ENCODE measurements at regions not wholly inside any gene's neighbourhood (a gene's known extent, or its start where the extent isn't known, plus 50 kb on each side); places are given as distances from the start of the nearest gene placed in this dataset.
A peak's percentile ranks its signal among the peaks of the same experiment; 100 is the strongest.

GRCh38 chr2:239724851-239725550 is 300.1 kb downstream of the NDUFA10 start:
- no peak overlapping the region for H3K27ac Mint-ChIP-seq
- no peaks in the 10 kb centered on the region for H3K9me3 ChIP-seq
- no peaks in the 10 kb centered on the region for H3K27me3 ChIP-seq (replicated peaks in 1 of 2; ENCODE audit: control insufficient read depth in 2 of 2, extremely low read depth in 1 of 2, insufficient read depth in 2 of 2, low read length in 1 of 2)
- 89% methylated on average over 8 of the region's 14 CpGs for WGBS (ENCODE audit: insufficient coverage)
- H3K4me1 Mint-ChIP-seq, result no peaks in the 10 kb centered on the region
- ATAC-seq (replicated peaks in 1 of 4) (no peak), DNase-seq (peak in 1 of 35 experiments; percentile 10)
- H3K4me3 Mint-ChIP-seq, result no peak overlapping the region
- H3K27me3 Mint-ChIP-seq, result no peaks in the 10 kb centered on the region
- POLR2A ChIA-PET, result no interaction called here
- H3K4me1 ChIP-seq (ENCODE audit: control insufficient read depth in 1 of 2, extremely low read depth in 1 of 2, insufficient read depth in 2 of 2, low read length in 2 of 2), result peaks cover 0 to under 1% of the 10 kb centered on the region in 2 experiments
- no peaks in the 10 kb centered on the region for H3K9me3 Mint-ChIP-seq
- H3K4me3 ChIP-seq (ENCODE audit: control insufficient read depth in 1 of 2, extremely low read depth in 1 of 2, low read length in 1 of 2), result no peak overlapping the region
- H3K36me3 ChIP-seq (ENCODE audit: control insufficient read depth in 2 of 2, extremely low read depth in 1 of 2, insufficient read depth in 1 of 2, low read length in 1 of 2), result no peaks in the 10 kb centered on the region
- H3K27ac ChIP-seq (ENCODE audit: low read length), result no peak overlapping the region
- CTCF ChIA-PET, result no interaction called here
- H3K36me3 Mint-ChIP-seq, result no peaks in the 10 kb centered on the region

- no peak overlapping the region for H3K27ac Mint-ChIP-seq
- H3K4me3 Mint-ChIP-seq, result no peak overlapping the region
- no peak overlapping the region for H3K27ac ChIP-seq (ENCODE audit: low read length)
- ChIA-PET POLR2A (no interaction called here), CTCF (no interaction called here)
- H3K4me1 Mint-ChIP-seq, result no peaks in the 10 kb centered on the region
- H3K4me1 ChIP-seq (ENCODE audit: control insufficient read depth in 1 of 2, extremely low read depth in 1 of 2, insufficient read depth in 2 of 2, low read length in 2 of 2), result no peaks in the 10 kb centered on the region
- H3K27me3 Mint-ChIP-seq, result no peaks in the 10 kb centered on the region
- no peaks in the 10 kb centered on the region for H3K36me3 Mint-ChIP-seq
- H3K9me3 Mint-ChIP-seq, result no peaks in the 10 kb centered on the region
- DNase-seq (peak in 1 of 35 experiments; percentile 6), ATAC-seq (replicated peaks in 1 of 4) (no peak)
- no peaks in the 10 kb centered on the region for H3K27me3 ChIP-seq (replicated peaks in 1 of 2; ENCODE audit: control insufficient read depth in 2 of 2, extremely low read depth in 1 of 2, insufficient read depth in 2 of 2, low read length in 1 of 2)
- H3K9me3 ChIP-seq, result no peaks in the 10 kb centered on the region
- H3K36me3 ChIP-seq (ENCODE audit: control insufficient read depth in 2 of 2, extremely low read depth in 1 of 2, insufficient read depth in 1 of 2, low read length in 1 of 2), result no peaks in the 10 kb centered on the region
- 86% methylated on average over 11 of the region's 16 CpGs for WGBS (ENCODE audit: insufficient coverage)
- no peak overlapping the region for H3K4me3 ChIP-seq (ENCODE audit: control insufficient read depth in 1 of 2, extremely low read depth in 1 of 2, low read length in 1 of 2)
Measured at GRCh38 chr2:239724194-239724849, 300.8 kb downstream of the NDUFA10 start.

GRCh38 chr2:239723486-239724193 is 301.5 kb downstream of the NDUFA10 start:
- ATAC-seq (replicated peaks in 1 of 4) (no peak), DNase-seq (peak in 1 of 35 experiments; percentile 10)
- WGBS (ENCODE audit: insufficient coverage), result 87% methylated on average over 9 of the region's 9 CpGs
- no peaks in the 10 kb centered on the region for H3K36me3 ChIP-seq (ENCODE audit: control insufficient read depth in 2 of 2, extremely low read depth in 1 of 2, insufficient read depth in 1 of 2, low read length in 1 of 2)
- no peaks in the 10 kb centered on the region for H3K9me3 ChIP-seq
- no peaks in the 10 kb centered on the region for H3K36me3 Mint-ChIP-seq
- no peak overlapping the region for H3K4me3 Mint-ChIP-seq
- H3K27ac ChIP-seq (ENCODE audit: low read length), result no peak overlapping the region
- ChIA-PET CTCF (no interaction called here), POLR2A (no interaction called here)
- H3K27me3 Mint-ChIP-seq, result no peaks in the 10 kb centered on the region
- H3K27ac Mint-ChIP-seq, result no peak overlapping the region
- no peaks in the 10 kb centered on the region for H3K27me3 ChIP-seq (replicated peaks in 1 of 2; ENCODE audit: control insufficient read depth in 2 of 2, extremely low read depth in 1 of 2, insufficient read depth in 2 of 2, low read length in 1 of 2)
- no peaks in the 10 kb centered on the region for H3K4me1 Mint-ChIP-seq
- H3K9me3 Mint-ChIP-seq, result no peaks in the 10 kb centered on the region
- H3K4me3 ChIP-seq (ENCODE audit: control insufficient read depth in 1 of 2, extremely low read depth in 1 of 2, low read length in 1 of 2), result no peak overlapping the region
- H3K4me1 ChIP-seq (ENCODE audit: control insufficient read depth in 1 of 2, extremely low read depth in 1 of 2, insufficient read depth in 2 of 2, low read length in 2 of 2), result no peaks in the 10 kb centered on the region

GRCh38 chr2:239722760-239723470 is 302.2 kb downstream of the NDUFA10 start:
- WGBS (ENCODE audit: insufficient coverage), result 87% methylated on average over 16 of the region's 16 CpGs
- no peaks in the 10 kb centered on the region for H3K27me3 ChIP-seq (replicated peaks in 1 of 2; ENCODE audit: control insufficient read depth in 2 of 2, extremely low read depth in 1 of 2, insufficient read depth in 2 of 2, low read length in 1 of 2)
- DNase-seq (no peak), ATAC-seq (replicated peaks in 1 of 4) (no peak)
- H3K9me3 Mint-ChIP-seq, result no peaks in the 10 kb centered on the region
- no peak overlapping the region for H3K27ac ChIP-seq (ENCODE audit: low read length)
- ChIA-PET POLR2A (no interaction called here), CTCF (no interaction called here)
- no peaks in the 10 kb centered on the region for H3K36me3 ChIP-seq (ENCODE audit: control insufficient read depth in 2 of 2, extremely low read depth in 1 of 2, insufficient read depth in 1 of 2, low read length in 1 of 2)
- no peaks in the 10 kb centered on the region for H3K9me3 ChIP-seq
- no peaks in the 10 kb centered on the region for H3K4me1 Mint-ChIP-seq
- no peaks in the 10 kb centered on the region for H3K27me3 Mint-ChIP-seq
- no peak overlapping the region for H3K4me3 ChIP-seq (ENCODE audit: control insufficient read depth in 1 of 2, extremely low read depth in 1 of 2, low read length in 1 of 2)
- H3K27ac Mint-ChIP-seq, result no peak overlapping the region
- no peaks in the 10 kb centered on the region for H3K4me1 ChIP-seq (ENCODE audit: control insufficient read depth in 1 of 2, extremely low read depth in 1 of 2, insufficient read depth in 2 of 2, low read length in 2 of 2)
- H3K4me3 Mint-ChIP-seq, result no peak overlapping the region
- H3K36me3 Mint-ChIP-seq, result no peaks in the 10 kb centered on the region

- POLR2A ChIA-PET, result no interaction called here
- CTCF ChIA-PET, result no interaction called here
- ATAC-seq (replicated peaks in 1 of 4) (no peak), DNase-seq (no peak)
- 86% methylated on average over 17 of the region's 18 CpGs for WGBS (ENCODE audit: insufficient coverage)
- Histone ChIP-seq H3K27me3 (replicated peaks in 1 of 2; ENCODE audit: control insufficient read depth in 2 of 2, extremely low read depth in 1 of 2, insufficient read depth in 2 of 2, low read length in 1 of 2) (no peaks in the 10 kb centered on the region), H3K27ac (ENCODE audit: low read length) (no peak overlapping the region), H3K4me3 (ENCODE audit: control insufficient read depth in 1 of 2, extremely low read depth in 1 of 2, low read length in 1 of 2) (no peak overlapping the region), H3K9me3 (no peaks in the 10 kb centered on the region), H3K36me3 (ENCODE audit: control insufficient read depth in 2 of 2, extremely low read depth in 1 of 2, insufficient read depth in 1 of 2, low read length in 1 of 2) (no peaks in the 10 kb centered on the region), H3K4me1 (ENCODE audit: control insufficient read depth in 1 of 2, extremely low read depth in 1 of 2, insufficient read depth in 2 of 2, low read length in 2 of 2) (no peaks in the 10 kb centered on the region)
- Mint-ChIP-seq H3K4me3 (no peak overlapping the region), H3K36me3 (no peaks in the 10 kb centered on the region), H3K9me3 (no peaks in the 10 kb centered on the region), H3K4me1 (no peaks in the 10 kb centered on the region), H3K27me3 (no peaks in the 10 kb centered on the region), H3K27ac (no peak overlapping the region)
Measured at GRCh38 chr2:239721991-239722759, 303.0 kb downstream of the NDUFA10 start.

DNA sequence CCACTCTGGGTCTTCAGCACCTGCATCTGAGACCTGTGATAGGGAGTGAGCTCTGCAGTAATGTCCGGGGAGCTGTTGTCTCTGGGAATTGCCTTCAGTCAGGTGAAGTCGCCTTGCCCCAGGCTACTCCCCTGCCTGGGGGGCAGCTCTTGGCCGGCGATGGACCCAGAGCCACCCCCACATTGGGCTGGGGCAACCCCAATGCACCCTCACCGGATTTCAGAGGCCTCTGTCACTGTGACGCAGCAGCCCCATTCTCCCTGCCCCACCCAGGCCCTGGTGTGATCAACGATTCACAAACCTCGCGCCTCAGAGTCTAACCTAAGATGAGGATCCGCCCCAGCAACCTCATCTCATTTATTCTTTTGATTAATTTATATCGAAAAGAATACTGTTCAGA is 303.6 kb downstream of the NDUFA10 start:
- ChIA-PET POLR2A (no interaction called here), CTCF (no interaction called here)
- Histone ChIP-seq H3K36me3 (ENCODE audit: control insufficient read depth in 2 of 2, extremely low read depth in 1 of 2, insufficient read depth in 1 of 2, low read length in 1 of 2) (no peaks in the 10 kb centered on the region), H3K4me3 (ENCODE audit: control insufficient read depth in 1 of 2, extremely low read depth in 1 of 2, low read length in 1 of 2) (no peak overlapping the region), H3K27me3 (replicated peaks in 1 of 2; ENCODE audit: control insufficient read depth in 2 of 2, extremely low read depth in 1 of 2, insufficient read depth in 2 of 2, low read length in 1 of 2) (no peaks in the 10 kb centered on the region), H3K4me1 (ENCODE audit: control insufficient read depth in 1 of 2, extremely low read depth in 1 of 2, insufficient read depth in 2 of 2, low read length in 2 of 2) (no peaks in the 10 kb centered on the region), H3K27ac (ENCODE audit: low read length) (no peak overlapping the region), H3K9me3 (no peaks in the 10 kb centered on the region)
- Mint-ChIP-seq H3K4me3 (no peak overlapping the region), H3K9me3 (no peaks in the 10 kb centered on the region), H3K4me1 (no peaks in the 10 kb centered on the region), H3K27ac (no peak overlapping the region), H3K36me3 (no peaks in the 10 kb centered on the region), H3K27me3 (no peaks in the 10 kb centered on the region)
- ATAC-seq (replicated peaks in 1 of 4) (no peak), DNase-seq (no peak)
- 91% methylated on average over 3 of the region's 11 CpGs for WGBS (ENCODE audit: insufficient coverage)
